Activated T-cell treated with anti-CD3 and anti-CD28 coated beads, Interleukin-2, amount 50 U/mL, for 72 hours (primary cell): ENCODE measurements at regions not wholly inside any gene's neighbourhood (a gene's known extent, or its start where the extent isn't known, plus 50 kb on each side); places are given as distances from the start of the nearest gene placed in this dataset.

Experiments
- ATAC-seq, 2 donors: fragments of 150-1000 bp; cut with Tn5 transposase; replicated peaks in 1 of 2; 2 replicates each; pipeline ENCODE4 v1.10.0; 2021; ENCODE audit warnings: moderate library complexity in 2 of 2, mild to moderate bottlenecking in 1 of 2
- DNase-seq, 2 donors: peaks; one replicate each; pipeline ENCODE4 v3.0.0; 2021 to 2022; ENCODE audit warnings: mixed read lengths in 1 of 2
- H3K27ac Mint-ChIP-seq: one replicate; pipeline ENCODE4 v1.8.0; 2022; ENCODE audit warnings: mild to moderate bottlenecking, moderate library complexity, mixed read lengths
- H3K27me3 Mint-ChIP-seq: one replicate; pipeline ENCODE4 v1.8.0; 2022; ENCODE audit warnings: low read depth, mixed read lengths
- H3K36me3 Mint-ChIP-seq, 2 donors: one replicate each; pipeline ENCODE4 v1.8.0; 2022; ENCODE audit warnings: mixed read lengths in 2 of 2, mild to moderate bottlenecking in 1 of 2; ENCODE audit not compliant: insufficient read depth in 2 of 2
- H3K4me1 Mint-ChIP-seq: one replicate; pipeline ENCODE4 v1.8.0; 2022; ENCODE audit warnings: low read depth, mixed read lengths
- H3K4me3 Mint-ChIP-seq, 2 donors: one replicate each; pipeline ENCODE4 v1.8.0; 2022; ENCODE audit warnings: mild to moderate bottlenecking in 2 of 2, mixed read lengths in 2 of 2, moderate library complexity in 2 of 2
- H3K9me3 Mint-ChIP-seq, 2 donors: one replicate each; pipeline ENCODE4 v1.8.0; 2022; ENCODE audit warnings: mixed read lengths in 2 of 2

DNA sequence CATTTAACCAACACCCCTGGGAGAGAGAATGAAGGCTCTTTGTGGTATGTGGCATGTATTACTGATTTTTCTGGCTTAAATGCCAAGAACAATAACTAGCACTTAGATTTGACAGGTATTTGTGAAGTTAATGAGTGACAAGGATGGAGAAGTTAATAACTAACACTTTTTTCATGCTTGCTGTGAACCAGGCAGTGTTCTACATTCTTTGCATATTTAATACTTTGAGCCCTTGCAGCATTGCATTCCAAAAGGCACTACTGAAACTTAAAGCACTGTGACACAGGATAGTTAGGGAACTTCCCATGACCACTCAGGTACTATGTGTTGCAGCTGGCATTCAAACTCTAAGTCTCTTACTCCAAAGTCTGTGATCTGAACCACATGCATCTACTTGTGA is 650.6 kb downstream of the ZPLD1 start:
- Mint-ChIP-seq H3K27me3 (no peaks in the 10 kb centered on the region), H3K36me3 (no peaks in the 10 kb centered on the region), H3K4me1 (no peaks in the 10 kb centered on the region), H3K27ac (no peak overlapping the region), H3K4me3 (no peak overlapping the region), H3K9me3 (peaks cover 2 to 3% of the 10 kb centered on the region in 2 donors)
- no peak for DNase-seq
- ATAC-seq = no peak

DNA sequence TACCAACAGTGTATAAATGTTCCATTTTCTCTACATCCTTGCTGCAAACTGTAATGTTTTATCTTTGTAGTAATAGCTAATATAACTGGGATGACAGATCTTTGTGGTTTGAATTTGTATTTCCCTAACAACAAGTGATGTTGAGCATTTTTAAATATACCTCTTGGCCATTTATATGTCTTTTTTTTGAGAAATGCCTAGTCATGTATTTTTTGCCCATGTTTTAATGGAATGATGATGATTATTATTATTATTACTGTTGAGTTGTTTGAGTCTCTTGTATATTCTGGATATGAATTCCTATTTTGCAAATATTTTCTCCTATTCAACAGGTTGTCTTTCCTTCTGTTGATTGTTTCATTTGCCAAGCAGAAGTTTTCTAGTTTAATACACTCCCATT is 654.9 kb downstream of the ZPLD1 start:
- H3K27me3 Mint-ChIP-seq = no peaks in the 10 kb centered on the region
- no peak overlapping the region for H3K4me3 Mint-ChIP-seq
- H3K36me3 Mint-ChIP-seq = no peaks in the 10 kb centered on the region
- H3K9me3 Mint-ChIP-seq = peaks cover 2 to 3% of the 10 kb centered on the region in 2 donors
- no peak overlapping the region for H3K27ac Mint-ChIP-seq
- no peak for DNase-seq
- H3K4me1 Mint-ChIP-seq = no peaks in the 10 kb centered on the region
- ATAC-seq = no peak

DNA sequence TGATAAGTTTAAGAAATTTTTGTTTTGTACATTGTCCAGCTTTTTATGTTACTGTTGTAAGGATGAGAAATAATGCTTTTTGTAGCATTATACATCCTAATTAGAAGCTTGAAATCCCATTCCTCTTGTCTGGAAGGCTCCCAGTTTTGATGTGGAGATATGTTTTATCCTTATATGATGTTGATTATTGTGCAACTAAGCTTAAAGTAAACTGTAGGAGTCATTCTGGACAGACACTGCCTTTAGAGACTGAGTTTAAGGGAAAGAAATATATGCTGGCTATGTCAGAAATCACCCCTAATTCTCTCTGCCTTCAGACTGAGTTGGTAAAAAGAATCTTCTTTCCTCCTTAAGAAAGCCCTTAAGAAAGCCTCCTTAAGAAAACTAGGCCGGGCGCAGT is 670.4 kb downstream of the ZPLD1 start:
- ATAC-seq = no peak
- H3K4me3 Mint-ChIP-seq = no peak overlapping the region
- peaks cover 3% of the 10 kb centered on the region in 2 donors for H3K9me3 Mint-ChIP-seq
- H3K4me1 Mint-ChIP-seq = no peaks in the 10 kb centered on the region
- no peak overlapping the region for H3K27ac Mint-ChIP-seq
- no peaks in the 10 kb centered on the region for H3K36me3 Mint-ChIP-seq
- no peaks in the 10 kb centered on the region for H3K27me3 Mint-ChIP-seq
- no peak for DNase-seq

DNA sequence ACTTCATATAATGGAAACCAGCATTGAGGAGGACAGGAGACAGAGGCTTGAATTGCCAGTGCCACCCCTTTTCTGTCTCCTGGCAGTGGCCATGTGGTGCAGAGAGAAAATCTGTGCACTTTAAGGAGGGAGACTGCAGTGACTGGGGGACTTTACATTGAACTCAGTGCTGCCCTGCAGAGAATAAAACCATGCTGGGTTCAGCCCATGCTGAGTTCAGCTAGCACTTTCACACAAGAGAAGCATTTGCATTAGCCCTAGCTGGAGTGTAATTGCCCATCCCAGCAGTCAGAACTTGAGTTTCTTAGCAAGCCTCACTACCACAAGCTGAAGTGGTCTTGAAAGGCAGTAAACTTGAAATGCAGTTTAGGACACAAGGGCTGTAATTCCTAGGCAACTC is 677.5 kb downstream of the ZPLD1 start:
- DNase-seq = no peak
- no peaks in the 10 kb centered on the region for H3K4me1 Mint-ChIP-seq
- H3K27me3 Mint-ChIP-seq = no peaks in the 10 kb centered on the region
- no peaks in the 10 kb centered on the region for H3K36me3 Mint-ChIP-seq
- ATAC-seq = no peak
- H3K27ac Mint-ChIP-seq = no peak overlapping the region
- H3K9me3 Mint-ChIP-seq = peaks cover 0 to 2% of the 10 kb centered on the region in 2 donors
- no peak overlapping the region for H3K4me3 Mint-ChIP-seq

DNA sequence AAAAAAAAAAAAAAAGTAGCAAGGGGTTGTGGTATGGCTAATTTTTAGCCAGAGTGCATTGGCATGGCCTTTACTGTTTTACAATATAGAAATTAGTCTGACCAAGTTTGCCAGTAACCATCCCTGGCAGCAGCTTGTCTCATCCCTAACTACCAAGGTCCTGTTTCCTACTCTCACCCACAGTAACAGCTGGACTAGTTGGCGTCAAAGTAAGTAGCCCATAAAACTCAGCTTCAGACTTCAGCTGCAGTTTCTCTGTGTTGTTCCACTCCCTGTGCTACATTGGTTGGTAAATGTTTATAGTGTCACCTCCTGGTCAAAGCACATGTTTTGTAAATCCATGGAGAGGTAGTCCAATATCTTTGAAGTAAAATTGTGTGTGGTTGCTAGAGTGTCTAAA is 691.3 kb downstream of the ZPLD1 start:
- DNase-seq (no peak), ATAC-seq (no peak)
- peaks cover 7 to 9% of the 10 kb centered on the region in 2 donors for H3K9me3 Mint-ChIP-seq
- peaks cover 0 to 2% of the 10 kb centered on the region in 2 donors for H3K36me3 Mint-ChIP-seq
- no peaks in the 10 kb centered on the region for H3K27me3 Mint-ChIP-seq
- H3K4me3 Mint-ChIP-seq = no peak overlapping the region
- no peaks in the 10 kb centered on the region for H3K4me1 Mint-ChIP-seq
- no peak overlapping the region for H3K27ac Mint-ChIP-seq

DNA sequence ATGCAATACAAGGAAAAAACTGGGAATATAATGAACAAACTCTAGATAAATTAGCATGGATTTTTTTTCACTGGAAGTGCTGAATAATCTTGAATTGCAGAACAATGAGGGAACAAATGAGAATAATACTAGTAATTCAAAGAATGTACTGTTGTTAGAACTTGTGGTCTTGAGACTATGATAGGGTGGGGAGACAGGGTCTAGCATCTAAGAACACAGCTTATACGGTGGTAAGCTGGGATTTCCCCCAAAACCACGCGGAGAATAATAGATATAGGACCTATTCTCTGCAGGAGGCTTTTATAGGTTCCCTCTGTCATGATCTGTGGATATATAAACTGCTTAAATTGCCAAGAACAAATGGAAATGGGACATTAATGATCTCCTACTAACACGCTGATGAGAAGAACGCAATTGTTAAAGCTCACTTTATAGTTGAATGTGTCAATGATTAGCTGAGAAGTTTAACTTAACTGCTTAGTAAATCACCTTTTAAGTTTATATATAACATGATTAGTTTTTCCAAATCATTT is 692.3 kb downstream of the ZPLD1 start:
- no peaks in the 10 kb centered on the region for H3K27me3 Mint-ChIP-seq
- H3K4me1 Mint-ChIP-seq = no peaks in the 10 kb centered on the region
- no peak for ATAC-seq
- H3K9me3 Mint-ChIP-seq = peaks cover 7 to 9% of the 10 kb centered on the region in 2 donors
- peaks cover 0 to 2% of the 10 kb centered on the region in 2 donors for H3K36me3 Mint-ChIP-seq
- no peak overlapping the region for H3K27ac Mint-ChIP-seq
- H3K4me3 Mint-ChIP-seq = no peak overlapping the region
- DNase-seq = no peak

DNA sequence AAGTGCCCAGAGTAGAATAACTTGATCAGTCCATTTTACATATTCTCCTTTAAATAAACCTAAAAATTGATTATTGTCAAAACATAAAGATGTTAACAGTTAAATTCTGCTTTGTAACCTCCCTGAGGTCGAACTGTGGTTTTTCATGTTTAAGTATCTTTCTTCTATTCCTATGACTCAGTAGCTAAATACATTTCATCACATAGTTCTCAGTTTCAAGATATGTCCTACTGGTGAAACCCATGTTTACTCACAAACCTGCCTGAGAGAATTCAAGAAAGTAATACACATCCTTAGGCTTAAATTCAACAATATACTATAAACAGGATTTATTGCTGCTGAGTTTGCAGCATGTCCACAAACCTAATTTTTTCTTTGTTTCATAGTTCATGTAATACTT is 692.9 kb downstream of the ZPLD1 start:
- Mint-ChIP-seq H3K36me3 (peaks cover 0 to 2% of the 10 kb centered on the region in 2 donors), H3K27me3 (no peaks in the 10 kb centered on the region), H3K9me3 (peaks cover 7 to 9% of the 10 kb centered on the region in 2 donors), H3K27ac (no peak overlapping the region), H3K4me3 (no peak overlapping the region), H3K4me1 (no peaks in the 10 kb centered on the region)
- ATAC-seq (peak; percentile 81 to 83), DNase-seq (no peak)

DNA sequence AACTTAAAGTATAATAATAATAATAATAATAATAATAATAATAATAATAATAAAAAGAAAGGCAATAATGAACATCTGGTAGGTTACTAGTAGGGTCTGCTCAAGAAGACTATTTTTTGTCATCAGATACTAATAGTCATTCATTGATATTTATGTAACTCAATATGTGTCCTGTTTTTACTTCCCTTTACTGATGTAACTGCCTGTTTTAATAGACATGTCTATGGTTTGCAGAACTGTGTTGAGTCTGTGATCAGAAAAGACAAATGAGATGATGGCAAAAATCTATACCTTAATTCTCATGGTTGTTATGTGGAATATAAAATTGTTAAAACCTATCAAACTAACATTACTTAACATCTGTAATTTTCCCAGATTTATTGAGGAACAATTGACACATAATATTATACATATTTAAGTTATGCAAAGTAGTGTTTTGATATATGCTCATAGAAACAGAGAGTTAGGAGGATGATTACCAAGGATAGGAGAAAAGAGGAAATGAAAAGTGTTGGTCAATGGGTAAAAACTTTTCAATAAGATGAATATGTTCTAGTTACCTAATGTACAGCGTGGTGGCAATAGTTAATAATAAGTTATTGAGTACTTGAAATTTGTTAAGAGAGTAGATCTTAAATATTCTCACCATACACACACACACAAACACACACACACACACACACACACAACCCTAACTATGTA is 699.4 kb downstream of the ZPLD1 start:
- Mint-ChIP-seq H3K27me3 (no peaks in the 10 kb centered on the region), H3K27ac (no peak overlapping the region), H3K4me1 (no peaks in the 10 kb centered on the region), H3K9me3 (peaks cover 4 to 6% of the 10 kb centered on the region in 2 donors), H3K4me3 (no peak overlapping the region), H3K36me3 (peaks cover 0 to 2% of the 10 kb centered on the region in 2 donors)
- ATAC-seq = no peak
- no peak for DNase-seq

DNA sequence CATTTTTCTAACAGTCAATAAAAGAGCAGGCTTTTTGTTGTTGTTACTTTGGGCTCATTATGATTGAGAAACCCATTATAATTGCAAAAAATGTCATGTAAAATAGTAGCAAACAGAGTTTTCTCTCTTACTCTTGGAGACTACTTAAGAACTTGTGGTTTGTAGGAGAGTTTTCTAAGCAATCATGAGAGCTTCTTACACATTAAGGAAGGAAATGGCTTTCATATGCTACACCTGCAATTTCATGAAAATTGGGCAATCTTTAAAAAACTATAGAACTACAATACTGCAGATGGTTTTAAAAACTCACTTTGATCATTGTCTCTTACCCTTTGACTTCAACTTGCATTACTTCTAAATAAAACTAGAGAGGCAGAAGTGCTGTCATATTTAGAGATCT is 701.8 kb downstream of the ZPLD1 start:
- Mint-ChIP-seq H3K4me1 (no peaks in the 10 kb centered on the region), H3K36me3 (no peaks in the 10 kb centered on the region), H3K9me3 (no peaks in the 10 kb centered on the region), H3K27me3 (no peaks in the 10 kb centered on the region), H3K27ac (no peak overlapping the region), H3K4me3 (no peak overlapping the region)
- DNase-seq (no peak), ATAC-seq (no peak)

DNA sequence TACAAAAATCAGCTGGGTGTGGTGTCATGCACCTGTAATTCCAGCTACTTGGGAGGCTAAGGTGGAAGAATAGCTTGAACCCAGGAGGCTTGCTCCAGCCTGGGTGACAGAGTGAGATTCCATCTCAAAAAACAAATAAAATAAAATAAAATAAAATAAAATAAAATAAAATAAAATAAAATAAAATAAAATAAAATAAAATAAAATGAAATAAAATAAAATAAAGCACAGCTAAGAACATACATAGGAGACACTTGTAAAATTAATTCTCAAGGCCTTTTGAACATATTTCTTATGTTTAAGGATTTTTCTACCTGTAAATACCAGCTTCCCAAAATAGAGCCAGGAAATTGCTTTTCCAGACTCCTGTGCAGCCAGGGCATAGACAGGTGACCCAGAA is 703.0 kb downstream of the ZPLD1 start:
- H3K4me3 Mint-ChIP-seq = no peak overlapping the region
- no peaks in the 10 kb centered on the region for H3K4me1 Mint-ChIP-seq
- H3K36me3 Mint-ChIP-seq = no peaks in the 10 kb centered on the region
- H3K27ac Mint-ChIP-seq = no peak overlapping the region
- no peak for DNase-seq
- no peaks in the 10 kb centered on the region for H3K9me3 Mint-ChIP-seq
- H3K27me3 Mint-ChIP-seq = no peaks in the 10 kb centered on the region
- ATAC-seq = no peak

DNA sequence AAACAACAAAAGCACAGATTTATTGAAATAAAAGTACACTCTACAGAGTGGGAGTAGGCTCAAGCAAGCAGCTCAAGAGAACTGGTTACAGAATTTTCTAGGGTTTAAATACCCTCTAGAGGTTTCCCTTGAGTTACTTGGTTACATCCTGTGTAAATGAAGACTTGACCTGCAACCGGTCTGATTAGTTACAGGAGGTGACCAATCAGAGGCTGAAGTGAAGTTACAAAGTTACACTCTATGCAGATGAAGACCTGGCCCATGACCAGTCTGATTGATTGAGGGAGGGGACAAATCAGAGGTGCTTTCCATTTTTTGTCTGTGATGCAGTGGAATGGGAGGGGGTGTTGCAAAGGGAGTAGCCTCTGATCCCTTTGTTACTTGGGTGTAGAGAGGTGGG is 723.4 kb downstream of the ZPLD1 start:
- Mint-ChIP-seq H3K4me3 (no peak overlapping the region), H3K4me1 (no peaks in the 10 kb centered on the region), H3K9me3 (peaks cover 0 to 1% of the 10 kb centered on the region in 2 donors), H3K27ac (no peak overlapping the region), H3K36me3 (no peaks in the 10 kb centered on the region), H3K27me3 (no peaks in the 10 kb centered on the region)
- no peak for DNase-seq
- no peak for ATAC-seq

DNA sequence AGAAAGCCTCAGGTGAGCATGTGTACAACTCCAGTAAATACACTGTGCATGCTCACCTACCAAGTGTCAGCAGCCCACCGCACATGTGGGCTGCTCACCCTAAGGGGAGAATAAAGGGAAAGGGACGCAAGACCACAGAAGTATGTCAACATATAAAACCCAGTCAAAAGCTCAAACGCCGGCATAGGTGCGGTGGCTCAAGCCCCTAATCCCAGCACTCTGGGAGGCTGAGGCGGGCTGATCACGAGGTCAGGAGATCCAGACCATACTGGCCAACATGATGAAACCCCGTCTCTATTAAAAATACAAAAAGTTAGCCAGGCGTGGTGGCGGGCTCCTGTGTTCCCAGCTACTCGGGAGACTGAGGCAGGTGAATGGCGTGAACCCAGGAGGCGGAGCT is 732.1 kb downstream of the ZPLD1 start:
- Mint-ChIP-seq H3K27me3 (no peaks in the 10 kb centered on the region), H3K4me3 (no peak overlapping the region), H3K4me1 (no peaks in the 10 kb centered on the region), H3K36me3 (peaks cover 0 to 2% of the 10 kb centered on the region in 2 donors), H3K27ac (no peak overlapping the region), H3K9me3 (peaks cover 3 to 4% of the 10 kb centered on the region in 2 donors)
- ATAC-seq (no peak), DNase-seq (no peak)

DNA sequence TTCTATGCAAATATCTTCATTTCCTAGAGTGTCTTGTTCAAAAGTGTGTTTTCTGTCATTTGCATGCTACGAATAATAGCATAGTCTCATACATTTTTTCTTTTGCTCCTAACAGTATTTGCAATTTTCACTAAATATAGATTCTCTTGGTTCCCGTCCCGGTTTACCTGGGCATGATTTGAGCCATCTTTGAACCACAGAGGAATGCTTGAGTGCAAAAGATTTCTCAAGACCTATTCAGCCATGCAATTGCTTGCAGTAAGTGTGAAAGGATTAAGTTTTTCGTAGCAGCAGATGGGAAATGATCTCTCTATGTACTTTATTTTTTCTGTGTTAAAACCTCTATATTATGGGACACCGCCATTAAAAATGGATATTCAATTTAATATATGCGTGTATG is 733.0 kb downstream of the ZPLD1 start:
- H3K27me3 Mint-ChIP-seq = no peaks in the 10 kb centered on the region
- no peak for ATAC-seq
- no peak overlapping the region for H3K27ac Mint-ChIP-seq

DNA sequence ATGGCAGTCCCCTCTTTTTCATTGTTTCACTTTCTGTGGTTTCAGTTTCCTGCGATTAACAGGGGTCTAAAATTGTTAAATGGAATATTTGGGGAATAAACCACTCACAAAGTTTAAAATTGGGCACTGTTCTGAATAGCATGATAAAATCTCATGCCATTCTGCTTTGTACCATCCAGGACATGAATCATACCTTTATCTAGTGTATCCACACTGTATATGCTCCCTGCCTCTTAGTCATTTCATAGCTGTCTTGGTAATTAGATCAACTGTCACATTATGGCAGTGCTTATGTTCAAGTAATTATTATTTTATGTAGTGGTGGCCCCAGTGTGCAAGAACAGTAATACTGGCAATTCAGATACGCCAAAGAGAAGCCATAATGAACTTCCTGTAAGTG is 734.5 kb downstream of the ZPLD1 start:
- ATAC-seq (no peak), DNase-seq (no peak)
- Mint-ChIP-seq H3K4me1 (no peaks in the 10 kb centered on the region), H3K9me3 (peaks cover 3 to 4% of the 10 kb centered on the region in 2 donors), H3K27me3 (no peaks in the 10 kb centered on the region), H3K36me3 (peaks cover 0 to 2% of the 10 kb centered on the region in 2 donors), H3K4me3 (no peak overlapping the region), H3K27ac (no peak overlapping the region)

More for the DNA sequence above, 733.0 kb downstream of the ZPLD1 start:
- Mint-ChIP-seq H3K9me3 (peaks cover 3 to 4% of the 10 kb centered on the region in 2 donors), H3K4me1 (no peaks in the 10 kb centered on the region), H3K36me3 (peaks cover 0 to 2% of the 10 kb centered on the region in 2 donors), H3K4me3 (no peak overlapping the region)
- DNase-seq = no peak
